GM12875 (cell line): ENCODE measurements at regions not wholly inside any gene's neighbourhood (a gene's known extent, or its start where the extent isn't known, plus 50 kb on each side); places are given as distances from the start of the nearest gene placed in this dataset.

Experiments
- H3K4me3 ChIP-seq: one replicate; pipeline ENCODE4 v1.5.1; 2011; ENCODE audit warnings: low read depth, low read length, control low read depth
- CTCF ChIP-seq: IDR thresholded peaks from 2 replicates; pipeline ENCODE4 v1.5.1; 2011; ENCODE audit warnings: low read depth, mild to moderate bottlenecking, control low read depth, inconsistent platforms, low read length, moderate library complexity, borderline replicate concordance; ENCODE audit not compliant: insufficient read depth

- H3K4me3 ChIP-seq: no peak overlapping the region
- no peak for TF ChIP-seq CTCF
These were observed 378.3 kb downstream of the PPP1R2C start for GRCh38 chrX:42399632-42400024.

DNA sequence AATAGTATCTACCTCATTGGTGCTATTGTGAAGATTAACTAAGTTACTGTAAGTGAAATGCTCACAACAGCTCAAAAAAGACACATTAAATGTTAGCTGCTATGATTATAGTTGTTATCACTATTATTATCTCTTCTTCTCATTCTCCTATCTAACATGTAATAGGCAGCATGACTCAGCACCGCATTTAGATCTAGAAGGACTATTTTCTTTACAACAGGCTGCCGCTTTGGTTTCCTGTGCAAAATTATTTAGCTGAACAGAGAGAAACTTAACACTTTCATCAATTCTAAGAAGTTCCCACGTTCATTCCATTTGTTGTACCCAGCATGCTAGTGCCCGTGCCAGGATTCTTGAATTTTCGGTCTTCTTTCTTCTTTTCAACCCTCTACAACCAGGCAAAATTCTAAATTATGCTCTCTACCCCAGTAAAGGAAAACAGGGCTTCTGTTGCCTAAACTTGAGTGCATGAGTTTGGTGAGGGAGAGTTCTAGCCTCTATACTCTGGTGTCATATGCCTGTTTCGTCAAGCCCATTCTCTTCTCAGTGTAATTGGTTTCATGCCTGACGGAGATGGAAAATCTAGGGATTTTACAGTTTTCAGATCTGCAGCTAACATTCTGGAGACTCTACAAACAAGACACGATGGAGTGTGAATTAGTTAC is 378.9 kb downstream of the PPP1R2C start:
- no peak for TF ChIP-seq CTCF
- no peak overlapping the region for H3K4me3 ChIP-seq

- H3K4me3 ChIP-seq: no peak overlapping the region
- TF ChIP-seq CTCF: no peak
These were observed 381.8 kb downstream of the PPP1R2C start for GRCh38 chrX:42396136-42396535.

DNA sequence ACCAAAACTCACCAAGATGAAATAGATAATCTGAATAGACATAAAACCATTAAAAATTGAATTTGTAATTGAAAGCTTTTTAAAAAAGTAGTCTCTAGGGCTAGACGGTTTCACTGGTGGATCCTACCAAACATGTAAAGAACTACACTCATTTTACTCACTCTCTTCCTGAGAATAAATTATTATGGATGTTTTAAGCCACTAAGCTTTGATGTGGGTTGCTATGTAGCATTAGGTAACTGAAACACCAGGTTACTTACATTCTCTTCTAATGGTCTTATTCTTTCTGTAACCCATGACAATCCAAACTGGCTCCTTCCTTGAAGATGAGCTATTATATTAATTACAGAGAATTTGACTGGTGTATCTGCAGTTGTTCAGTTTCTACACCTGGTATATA is 385.1 kb downstream of the PPP1R2C start:
- TF ChIP-seq CTCF: no peak
- no peak overlapping the region for H3K4me3 ChIP-seq

GRCh38 chrX:42386681-42387080 is 391.3 kb downstream of the PPP1R2C start:
- TF ChIP-seq CTCF: no peak
- no peak overlapping the region for H3K4me3 ChIP-seq

DNA sequence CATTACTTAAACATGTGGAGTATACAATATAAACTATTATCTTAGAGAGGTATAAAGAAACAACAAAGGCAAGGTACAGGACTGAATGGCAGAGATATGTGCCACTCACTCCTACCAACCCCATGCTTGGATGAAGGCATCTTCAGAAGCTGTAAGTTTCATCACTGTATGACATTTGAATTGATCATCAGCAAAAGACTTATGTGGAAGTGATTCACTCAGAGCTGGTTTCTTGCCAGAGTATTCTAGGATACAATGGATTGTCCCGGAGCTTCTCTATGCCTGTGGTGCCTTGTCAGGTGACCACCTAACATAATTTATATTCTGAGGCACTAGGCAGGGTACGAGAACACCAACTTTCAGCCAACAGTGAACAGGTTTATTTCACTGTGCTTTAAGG is 392.2 kb downstream of the PPP1R2C start:
- H3K4me3 ChIP-seq: no peak overlapping the region
- TF ChIP-seq CTCF: no peak

DNA sequence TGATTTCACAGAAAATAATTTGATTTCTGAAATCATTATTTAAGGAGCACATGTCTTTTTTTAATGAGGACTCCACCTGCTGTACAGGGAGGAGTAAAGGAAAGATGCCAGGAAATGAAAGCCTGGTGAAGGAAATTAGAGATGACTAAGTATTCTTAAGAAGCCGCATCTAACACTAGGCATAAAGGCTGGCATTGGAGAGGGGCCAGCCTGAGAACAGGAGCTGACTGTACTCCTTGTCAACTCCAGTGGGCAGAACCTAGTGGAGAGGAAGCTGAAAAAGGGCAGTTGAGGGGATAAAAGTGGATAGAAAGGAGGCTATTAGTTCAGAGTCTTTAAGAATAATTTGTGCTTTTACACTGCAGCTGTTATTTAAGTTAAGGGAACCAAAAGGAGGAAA is 393.0 kb downstream of the PPP1R2C start:
- no peak for TF ChIP-seq CTCF
- no peak overlapping the region for H3K4me3 ChIP-seq
